Chondrocyte (in vitro differentiated cells): ENCODE measurements at regions not wholly inside any gene's neighbourhood (a gene's known extent, or its start where the extent isn't known, plus 50 kb on each side); places are given as distances from the start of the nearest gene placed in this dataset.

Source experiments
- DNase-seq: peaks from one replicate; pipeline ENCODE4 v3.0.0; 2021; ENCODE audit warnings: mixed read lengths, low spot score
- H3K27ac Mint-ChIP-seq: one replicate; pipeline ENCODE4 v1.8.0; 2021; ENCODE audit warnings: mild to moderate bottlenecking, moderate library complexity, mixed read lengths; ENCODE audit not compliant: unreplicated experiment
- H3K27me3 Mint-ChIP-seq: 2 replicates; pipeline ENCODE4 v1.8.0; 2021; ENCODE audit warnings: low read depth, mixed read lengths
- H3K36me3 Mint-ChIP-seq: 2 replicates; pipeline ENCODE4 v1.8.0; 2021; ENCODE audit warnings: low read depth, mixed read lengths
- H3K4me1 Mint-ChIP-seq: 2 replicates; pipeline ENCODE4 v1.8.0; 2021; ENCODE audit warnings: low read depth, mild to moderate bottlenecking, mixed read lengths
- H3K4me3 Mint-ChIP-seq: one replicate; pipeline ENCODE4 v1.8.0; 2021; ENCODE audit warnings: mild to moderate bottlenecking, moderate library complexity, mixed read lengths; ENCODE audit not compliant: unreplicated experiment
- H3K9me3 Mint-ChIP-seq: 2 replicates; pipeline ENCODE4 v1.8.0; 2021; ENCODE audit warnings: low read depth, mixed read lengths
- TF ChIP-seq, protein P1 (sequence below): fragments of 200-600 bp; sonication (generic); IDR thresholded peaks from 2 replicates; pipeline ENCODE4 v1.5.0; 2021; ENCODE audit warnings: antibody characterized with exemption, mild to moderate bottlenecking, moderate library complexity

DNA sequence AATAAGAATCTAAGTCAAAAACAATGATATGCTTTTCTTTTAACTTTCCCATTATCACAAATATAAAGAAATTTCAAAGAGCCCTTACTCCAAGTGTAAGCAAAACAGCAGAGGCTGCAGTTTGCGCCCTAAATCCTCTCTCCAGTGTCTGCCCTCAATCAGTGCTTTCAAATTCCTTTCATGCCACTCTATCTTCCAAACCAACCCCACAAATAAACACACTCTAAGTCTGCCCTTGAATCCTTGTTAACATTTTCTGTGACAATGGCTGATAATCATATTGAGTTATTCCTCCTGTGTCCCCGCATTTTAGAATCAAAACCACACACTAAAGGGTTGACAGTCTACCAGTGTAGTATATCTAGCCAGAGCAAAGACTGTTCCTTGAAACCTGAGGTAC lies 317.9 kb upstream of the MARCKS start:
- Mint-ChIP-seq H3K27ac (peak overlapping the region; percentile 2), H3K4me1 (peaks cover 27% of the 10 kb centered on the region), H3K9me3 (no peaks in the 10 kb centered on the region), H3K27me3 (no peaks in the 10 kb centered on the region), H3K4me3 (no peak overlapping the region), H3K36me3 (peaks cover 2% of the 10 kb centered on the region)
- TF ChIP-seq, protein P1, sequence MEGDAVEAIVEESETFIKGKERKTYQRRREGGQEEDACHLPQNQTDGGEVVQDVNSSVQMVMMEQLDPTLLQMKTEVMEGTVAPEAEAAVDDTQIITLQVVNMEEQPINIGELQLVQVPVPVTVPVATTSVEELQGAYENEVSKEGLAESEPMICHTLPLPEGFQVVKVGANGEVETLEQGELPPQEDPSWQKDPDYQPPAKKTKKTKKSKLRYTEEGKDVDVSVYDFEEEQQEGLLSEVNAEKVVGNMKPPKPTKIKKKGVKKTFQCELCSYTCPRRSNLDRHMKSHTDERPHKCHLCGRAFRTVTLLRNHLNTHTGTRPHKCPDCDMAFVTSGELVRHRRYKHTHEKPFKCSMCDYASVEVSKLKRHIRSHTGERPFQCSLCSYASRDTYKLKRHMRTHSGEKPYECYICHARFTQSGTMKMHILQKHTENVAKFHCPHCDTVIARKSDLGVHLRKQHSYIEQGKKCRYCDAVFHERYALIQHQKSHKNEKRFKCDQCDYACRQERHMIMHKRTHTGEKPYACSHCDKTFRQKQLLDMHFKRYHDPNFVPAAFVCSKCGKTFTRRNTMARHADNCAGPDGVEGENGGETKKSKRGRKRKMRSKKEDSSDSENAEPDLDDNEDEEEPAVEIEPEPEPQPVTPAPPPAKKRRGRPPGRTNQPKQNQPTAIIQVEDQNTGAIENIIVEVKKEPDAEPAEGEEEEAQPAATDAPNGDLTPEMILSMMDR: no peak
- no peak for DNase-seq

DNA sequence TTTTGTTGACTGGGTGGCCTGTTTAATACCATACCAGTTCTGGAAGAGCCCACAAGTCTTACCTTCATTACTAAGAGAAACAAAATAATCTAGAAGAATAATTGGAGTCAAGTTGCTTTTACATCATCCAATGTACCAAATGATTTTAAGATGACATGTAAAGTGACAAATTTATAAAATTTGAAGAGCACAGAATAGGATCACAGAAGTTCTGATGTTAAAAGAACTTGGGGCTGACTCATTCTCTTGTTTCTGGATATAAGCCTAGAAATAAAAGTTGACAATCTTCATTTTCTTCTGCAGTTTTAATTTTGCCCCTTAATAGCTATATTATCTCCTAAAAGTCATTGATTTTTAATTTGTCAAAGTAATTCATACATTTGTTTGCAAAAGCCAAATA lies 317.5 kb upstream of the MARCKS start:
- TF ChIP-seq, protein P1: no peak
- no peak for DNase-seq
- Mint-ChIP-seq H3K4me3 (no peak overlapping the region), H3K4me1 (peaks cover 27% of the 10 kb centered on the region), H3K9me3 (no peaks in the 10 kb centered on the region), H3K27me3 (no peaks in the 10 kb centered on the region), H3K36me3 (peaks cover 2% of the 10 kb centered on the region), H3K27ac (peak overlapping the region; percentile 2)

DNA sequence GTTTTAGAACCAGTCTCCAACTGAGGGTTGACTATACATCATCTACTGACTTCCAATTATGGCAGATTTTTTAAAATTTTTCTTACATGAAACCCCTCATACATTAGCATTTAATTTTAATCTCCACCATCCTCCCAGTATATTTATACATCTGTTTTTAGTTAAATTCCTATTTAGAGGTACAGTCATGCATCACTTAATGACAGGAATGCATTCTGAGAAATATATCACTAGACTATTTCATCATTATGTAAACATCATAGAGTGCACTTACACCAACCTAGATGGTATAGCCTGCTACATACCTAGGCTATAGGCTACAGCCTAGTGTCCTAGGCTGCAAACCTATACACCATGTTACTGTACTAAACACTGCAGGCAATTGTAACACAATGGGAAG lies 316.7 kb upstream of the MARCKS start:
- no peak for DNase-seq
- Mint-ChIP-seq H3K27me3 (no peaks in the 10 kb centered on the region), H3K4me3 (no peak overlapping the region), H3K27ac (peak overlapping the region; percentile 30), H3K9me3 (no peaks in the 10 kb centered on the region), H3K36me3 (peaks cover 2% of the 10 kb centered on the region), H3K4me1 (peaks cover 27% of the 10 kb centered on the region)
- TF ChIP-seq, protein P1: peak; percentile 16

DNA sequence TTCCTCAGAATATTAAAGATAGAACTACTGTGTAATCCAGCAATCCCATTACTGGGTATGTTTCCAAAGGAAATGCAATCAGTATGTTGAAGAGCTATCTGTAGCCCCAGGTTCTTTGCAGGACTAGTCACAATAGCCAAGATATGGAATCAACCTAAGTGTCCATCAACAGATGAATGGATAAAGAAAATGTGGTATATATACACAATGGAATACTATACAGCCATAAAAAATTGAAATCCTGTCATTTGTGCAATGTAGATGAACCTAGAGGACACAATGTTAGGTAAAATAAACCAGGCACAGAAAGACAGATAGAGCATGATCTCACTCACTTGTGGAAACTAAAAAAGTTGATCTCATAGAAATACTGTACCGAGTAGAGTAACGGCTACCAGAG lies 306.0 kb upstream of the MARCKS start:
- peaks cover 16% of the 10 kb centered on the region for H3K9me3 Mint-ChIP-seq
- H3K4me1 Mint-ChIP-seq: no peaks in the 10 kb centered on the region
- H3K27ac Mint-ChIP-seq: no peak overlapping the region
- TF ChIP-seq, protein P1: no peak
- no peaks in the 10 kb centered on the region for H3K27me3 Mint-ChIP-seq
- H3K36me3 Mint-ChIP-seq: peaks cover 1% of the 10 kb centered on the region
- no peak overlapping the region for H3K4me3 Mint-ChIP-seq
- no peak for DNase-seq

GRCh38 chr6:113556775-113557174 lies 300.4 kb upstream of the MARCKS start:
- Mint-ChIP-seq H3K4me1 (peaks cover 40% of the 10 kb centered on the region), H3K27me3 (no peaks in the 10 kb centered on the region), H3K36me3 (no peaks in the 10 kb centered on the region), H3K9me3 (no peaks in the 10 kb centered on the region), H3K27ac (no peak overlapping the region), H3K4me3 (no peak overlapping the region)
- no peak for DNase-seq
- TF ChIP-seq, protein P1: no peak
